OCI-LY7 (cell line): ENCODE measurements at regions not wholly inside any gene's neighbourhood (a gene's known extent, or its start where the extent isn't known, plus 50 kb on each side); places are given as distances from the start of the nearest gene placed in this dataset.
A peak's percentile ranks its signal among the peaks of the same experiment; 100 is the strongest.

ENCODE experiments used
- BruUV-seq: library from RNA; stranded (reverse); fragments of 400-500 nt; replicated peaks from 2 replicates; lab custom pipeline; 2021; lab: Mats Ljungman, UMichigan
- CTCF ChIA-PET: fragments of 300-600 bp; sonication (Branson Sonifier 250); formaldehyde crosslinking; loops from one replicate; lab custom pipeline; 2022; ENCODE audit warnings: antibody characterized with exemption; ENCODE audit not compliant: unreplicated experiment; lab: Charles Lee
- POLR2A ChIA-PET: fragments of 300-600 bp; sonication (Branson Sonifier 250); formaldehyde crosslinking; loops from one replicate; lab custom pipeline; 2022; ENCODE audit warnings: antibody characterized with exemption; lab: Charles Lee
- DNase-seq: peaks from one replicate; pipeline ENCODE4 v3.0.0-alpha.2; 2015; ENCODE audit warnings: low spot score
- H2AFZ ChIP-seq: fragments of 200-600 bp; sonication (generic), shearing (Covaris generic); 2 replicates; pipeline ENCODE4 v1.6.1; 2014; ENCODE audit warnings: mild to moderate bottlenecking, antibody characterized with exemption, low read length, moderate library complexity
- H3K27ac ChIP-seq: fragments of 200-600 bp; sonication (generic); 2 replicates; pipeline ENCODE4 v1.5.1; 2014; ENCODE audit warnings: mixed run types, low read depth, mild to moderate bottlenecking, moderate library complexity, low read length, inconsistent platforms; ENCODE audit not compliant: poor library complexity, severe bottlenecking
- H3K36me3 ChIP-seq: fragments of 200-600 bp; sonication (generic); 2 replicates; pipeline ENCODE4 v1.6.1; 2014; ENCODE audit warnings: mild to moderate bottlenecking, antibody characterized with exemption, low read length, moderate library complexity, mixed read lengths; ENCODE audit not compliant: insufficient read depth
- H3K4me1 ChIP-seq: fragments of 200-600 bp; sonication (generic); 2 replicates; pipeline ENCODE4 v1.5.1; 2014; ENCODE audit warnings: mild to moderate bottlenecking, low read length; ENCODE audit not compliant: insufficient read depth, poor library complexity, severe bottlenecking
- H3K4me2 ChIP-seq: fragments of 200-600 bp; sonication (generic); 2 replicates; pipeline ENCODE4 v1.6.1; 2014; ENCODE audit warnings: mild to moderate bottlenecking, low read length
- H3K4me3 ChIP-seq: fragments of 200-600 bp; sonication (generic); 2 replicates; pipeline ENCODE4 v1.5.1; 2014; ENCODE audit warnings: mild to moderate bottlenecking, low read depth, low read length; ENCODE audit not compliant: poor library complexity, severe bottlenecking
- H3K79me2 ChIP-seq: fragments of 200-600 bp; sonication (generic); 2 replicates; pipeline ENCODE4 v1.6.1; 2016; ENCODE audit warnings: low read depth, mild to moderate bottlenecking, low read length, moderate library complexity, mixed read lengths; ENCODE audit not compliant: insufficient read depth
- H3K9me2 ChIP-seq: fragments of 200-600 bp; sonication (generic); 2 replicates; pipeline ENCODE4 v1.6.1; 2016; ENCODE audit warnings: mild to moderate bottlenecking, low read length, mixed read lengths; ENCODE audit not compliant: insufficient read depth
- H3K9me3 ChIP-seq: fragments of 200-600 bp; sonication (generic); 2 replicates; pipeline ENCODE4 v1.6.1; 2014; ENCODE audit warnings: mild to moderate bottlenecking, mixed run types, low read length, mixed read lengths
- H4K20me1 ChIP-seq: fragments of 200-600 bp; sonication (generic); 2 replicates; pipeline ENCODE4 v1.6.1; 2014; ENCODE audit warnings: mild to moderate bottlenecking, antibody characterized with exemption, low read length, moderate library complexity, mixed read lengths; ENCODE audit not compliant: insufficient read depth
- EZH2phosphoT487 ChIP-seq: fragments of 200-600 bp; sonication (generic); IDR thresholded peaks from 2 replicates; pipeline ENCODE4 v1.6.1; 2018; ENCODE audit warnings: low read depth, borderline replicate concordance, mild to moderate bottlenecking, mixed run types, antibody characterized with exemption, low read length, moderate library complexity, mixed read lengths
- intact Hi-C: fragments of 100-400 bp; cut with micrococcal nuclease; formaldehyde crosslinking; loops from one replicate; pipeline ENCODE4 v1.10.0; 2022; ENCODE audit not compliant: unreplicated experiment
- TF ChIP-seq, protein P1 (sequence below): fragments of 200-600 bp; sonication (generic); conservative IDR thresholded peaks from 2 replicates; pipeline ENCODE4 v1.5.1; 2014; ENCODE audit warnings: mild to moderate bottlenecking, antibody characterized with exemption, low read length, moderate library complexity, mixed read lengths

DNA sequence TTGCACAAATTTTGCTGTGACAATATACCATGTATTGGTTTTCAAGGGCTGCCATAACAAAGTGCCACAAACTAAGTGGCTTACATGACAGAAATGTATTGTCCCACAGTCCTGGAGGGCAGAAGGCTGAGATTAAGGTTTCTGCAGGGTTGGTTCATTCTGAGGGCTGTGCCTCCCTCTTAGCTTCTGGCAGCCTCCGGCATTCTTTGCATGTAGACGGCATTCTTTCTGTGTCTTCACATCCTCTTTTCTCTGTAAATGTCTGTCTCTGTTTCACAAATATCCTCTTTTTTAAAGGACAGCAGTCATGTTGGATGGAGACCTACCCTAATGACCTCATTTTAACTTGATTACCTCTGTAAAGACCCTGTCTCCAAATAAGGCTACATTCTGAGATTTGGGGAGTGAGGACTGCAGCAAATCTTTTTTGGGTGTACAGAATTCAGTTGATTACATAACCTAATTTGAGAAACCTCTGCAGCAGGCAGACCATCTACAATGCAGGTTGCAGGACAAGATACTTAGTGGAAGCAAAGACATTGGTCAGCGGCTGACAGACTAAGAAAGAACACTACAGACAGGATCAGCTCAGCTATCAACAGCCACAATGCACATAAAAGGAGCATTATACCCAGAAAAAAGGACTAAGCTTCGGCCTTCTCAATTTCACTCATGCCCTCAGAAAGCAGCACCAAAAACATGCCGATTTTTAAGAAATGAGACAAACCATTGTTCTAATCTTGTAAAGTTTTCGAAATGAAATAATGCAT, 84.6 kb upstream of the FAM3C start:
- no peaks in the 10 kb centered on the region for H3K36me3 ChIP-seq
- DNase-seq = peak; percentile 14
- H3K79me2 ChIP-seq = no peaks in the 10 kb centered on the region
- H3K27ac ChIP-seq = no peak overlapping the region
- H3K4me1 ChIP-seq = no peaks in the 10 kb centered on the region
- BruUV-seq = no TSS peak
- H3K4me3 ChIP-seq = no peak overlapping the region
- H3K9me2 ChIP-seq = no peaks in the 10 kb centered on the region
- H3K4me2 ChIP-seq = no peak overlapping the region
- POLR2A ChIA-PET = interaction anchor here (0.5 to 1.8 kb wide), 2 partner anchors 9 to 485 kb away, joined by 3 to 8 read pairs; no protein-coding TSS in a partner anchor
- intact Hi-C loops = no loop called here
- no peak for TF ChIP-seq EZH2phosphoT487
- TF ChIP-seq, protein P1, sequence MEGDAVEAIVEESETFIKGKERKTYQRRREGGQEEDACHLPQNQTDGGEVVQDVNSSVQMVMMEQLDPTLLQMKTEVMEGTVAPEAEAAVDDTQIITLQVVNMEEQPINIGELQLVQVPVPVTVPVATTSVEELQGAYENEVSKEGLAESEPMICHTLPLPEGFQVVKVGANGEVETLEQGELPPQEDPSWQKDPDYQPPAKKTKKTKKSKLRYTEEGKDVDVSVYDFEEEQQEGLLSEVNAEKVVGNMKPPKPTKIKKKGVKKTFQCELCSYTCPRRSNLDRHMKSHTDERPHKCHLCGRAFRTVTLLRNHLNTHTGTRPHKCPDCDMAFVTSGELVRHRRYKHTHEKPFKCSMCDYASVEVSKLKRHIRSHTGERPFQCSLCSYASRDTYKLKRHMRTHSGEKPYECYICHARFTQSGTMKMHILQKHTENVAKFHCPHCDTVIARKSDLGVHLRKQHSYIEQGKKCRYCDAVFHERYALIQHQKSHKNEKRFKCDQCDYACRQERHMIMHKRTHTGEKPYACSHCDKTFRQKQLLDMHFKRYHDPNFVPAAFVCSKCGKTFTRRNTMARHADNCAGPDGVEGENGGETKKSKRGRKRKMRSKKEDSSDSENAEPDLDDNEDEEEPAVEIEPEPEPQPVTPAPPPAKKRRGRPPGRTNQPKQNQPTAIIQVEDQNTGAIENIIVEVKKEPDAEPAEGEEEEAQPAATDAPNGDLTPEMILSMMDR = no peak
- no peak overlapping the region for H2AFZ ChIP-seq
- CTCF ChIA-PET = interaction anchor here (0.7 kb wide), 1 partner anchor 26 kb away, joined by 3 read pairs; no protein-coding TSS in a partner anchor
- no peaks in the 10 kb centered on the region for H3K9me3 ChIP-seq
- no peaks in the 10 kb centered on the region for H4K20me1 ChIP-seq

DNA sequence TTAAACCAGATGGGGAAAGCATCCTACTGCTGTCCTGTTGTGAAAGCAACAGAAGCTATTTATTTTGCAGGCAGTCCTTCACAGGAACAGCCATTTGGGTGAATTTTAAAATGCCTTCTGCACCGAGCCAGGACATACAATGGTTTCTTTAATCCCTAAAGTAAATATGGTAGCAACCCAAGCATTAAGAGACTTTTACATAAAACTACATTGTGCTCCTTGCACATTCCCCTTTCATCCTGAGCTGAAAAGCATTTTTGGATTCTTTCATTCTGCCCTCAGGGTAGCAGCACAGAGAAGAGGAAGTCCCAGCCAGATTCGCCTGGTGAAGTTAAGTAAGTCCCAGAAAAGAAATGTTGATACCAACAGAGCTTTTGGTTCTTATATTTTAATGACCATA, 84.0 kb upstream of the FAM3C start:
- ChIA-PET CTCF (no interaction called here), POLR2A (interaction anchor here (0.5 to 1.8 kb wide), 4 partner anchors 8 to 484 kb away, joined by 3 to 8 read pairs (median 4); no protein-coding TSS in a partner anchor)
- Histone ChIP-seq H3K27ac (no peak overlapping the region), H3K4me2 (no peak overlapping the region), H3K79me2 (no peaks in the 10 kb centered on the region), H3K4me1 (no peaks in the 10 kb centered on the region), H3K36me3 (no peaks in the 10 kb centered on the region), H3K4me3 (no peak overlapping the region), H2AFZ (no peak overlapping the region), H4K20me1 (no peaks in the 10 kb centered on the region), H3K9me3 (no peaks in the 10 kb centered on the region), H3K9me2 (no peaks in the 10 kb centered on the region)
- DNase-seq = peak; percentile 4
- TF ChIP-seq EZH2phosphoT487 = no peak
- TF ChIP-seq, protein P1 = no peak
- BruUV-seq = no TSS peak
- intact Hi-C loops = no loop called here

DNA sequence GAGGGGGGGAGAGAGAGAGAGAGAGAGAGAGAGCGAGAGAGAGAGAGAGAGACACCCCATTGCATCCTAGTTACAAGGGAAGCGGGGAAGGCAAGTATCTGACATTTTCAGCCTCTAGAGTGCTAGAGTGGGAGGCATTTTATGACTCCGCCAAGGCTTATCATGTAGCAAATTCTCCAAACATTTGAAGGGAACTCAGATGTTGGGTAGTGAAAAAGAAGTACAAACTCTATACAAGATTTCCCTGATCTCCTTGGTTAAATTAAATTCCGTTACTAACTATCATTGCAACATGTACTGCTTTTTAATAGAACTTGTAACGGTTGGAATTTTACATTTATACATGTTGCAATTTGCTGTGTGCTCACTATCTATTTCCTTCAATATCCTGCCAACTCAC, 83.4 kb upstream of the FAM3C start:
- H2AFZ ChIP-seq = no peak overlapping the region
- H3K36me3 ChIP-seq = no peaks in the 10 kb centered on the region
- H3K9me3 ChIP-seq = no peaks in the 10 kb centered on the region
- H3K4me3 ChIP-seq = no peak overlapping the region
- no TSS peak for BruUV-seq
- ChIA-PET CTCF (no interaction called here), POLR2A (interaction anchor here (0.6 to 0.7 kb wide), 2 partner anchors 39 to 105 kb away, joined by 3 to 4 read pairs; no protein-coding TSS in a partner anchor)
- no peak for TF ChIP-seq EZH2phosphoT487
- TF ChIP-seq, protein P1 = no peak
- H4K20me1 ChIP-seq = no peaks in the 10 kb centered on the region
- H3K27ac ChIP-seq = no peak overlapping the region
- intact Hi-C loops = no loop called here
- H3K9me2 ChIP-seq = no peaks in the 10 kb centered on the region
- no peak for DNase-seq
- no peak overlapping the region for H3K4me2 ChIP-seq
- H3K79me2 ChIP-seq = no peaks in the 10 kb centered on the region
- H3K4me1 ChIP-seq = no peaks in the 10 kb centered on the region
